ENCODE measurements at regions not wholly inside any gene's neighbourhood (a gene's known extent, or its start where the extent isn't known, plus 50 kb on each side); places are given as distances from the start of the nearest gene placed in this dataset.
A peak's percentile ranks its signal among the peaks of the same experiment; 100 is the strongest.

DNA sequence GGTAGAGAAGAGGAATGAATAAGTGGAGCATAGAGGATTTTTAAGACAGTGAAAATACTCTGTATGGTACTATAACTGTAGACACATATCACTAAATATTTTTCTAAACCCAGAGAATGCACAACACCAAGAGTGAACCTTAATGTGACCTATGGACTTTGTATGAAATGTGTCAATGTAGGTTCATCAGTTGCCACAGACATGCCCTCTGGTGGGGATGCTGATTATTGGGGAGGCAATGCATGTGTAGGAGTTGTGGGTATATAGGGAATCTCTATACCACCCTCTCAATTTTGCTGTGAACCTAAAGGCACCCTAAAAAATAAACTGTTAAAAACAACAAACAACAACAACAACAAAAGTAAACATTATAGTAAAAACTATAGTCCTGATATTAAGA lies 293.7 kb downstream of the RNF144B start:
- Mint-ChIP-seq H3K36me3 (no peaks in the 10 kb centered on the region), H3K27ac (no peak overlapping the region), H3K9me3 (peaks cover 21% of the 10 kb centered on the region), H3K27me3 (ENCODE audit: low read depth) (peaks cover 32% of the 10 kb centered on the region), H3K4me3 (no peak overlapping the region), H3K4me1 (no peaks in the 10 kb centered on the region)
- TF ChIP-seq, protein P1, sequence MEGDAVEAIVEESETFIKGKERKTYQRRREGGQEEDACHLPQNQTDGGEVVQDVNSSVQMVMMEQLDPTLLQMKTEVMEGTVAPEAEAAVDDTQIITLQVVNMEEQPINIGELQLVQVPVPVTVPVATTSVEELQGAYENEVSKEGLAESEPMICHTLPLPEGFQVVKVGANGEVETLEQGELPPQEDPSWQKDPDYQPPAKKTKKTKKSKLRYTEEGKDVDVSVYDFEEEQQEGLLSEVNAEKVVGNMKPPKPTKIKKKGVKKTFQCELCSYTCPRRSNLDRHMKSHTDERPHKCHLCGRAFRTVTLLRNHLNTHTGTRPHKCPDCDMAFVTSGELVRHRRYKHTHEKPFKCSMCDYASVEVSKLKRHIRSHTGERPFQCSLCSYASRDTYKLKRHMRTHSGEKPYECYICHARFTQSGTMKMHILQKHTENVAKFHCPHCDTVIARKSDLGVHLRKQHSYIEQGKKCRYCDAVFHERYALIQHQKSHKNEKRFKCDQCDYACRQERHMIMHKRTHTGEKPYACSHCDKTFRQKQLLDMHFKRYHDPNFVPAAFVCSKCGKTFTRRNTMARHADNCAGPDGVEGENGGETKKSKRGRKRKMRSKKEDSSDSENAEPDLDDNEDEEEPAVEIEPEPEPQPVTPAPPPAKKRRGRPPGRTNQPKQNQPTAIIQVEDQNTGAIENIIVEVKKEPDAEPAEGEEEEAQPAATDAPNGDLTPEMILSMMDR (IDR thresholded peaks at IDR 0.05; ENCODE audit: unreplicated experiment) = no peak
- no peak for DNase-seq (ENCODE audit: low spot score in 2 of 2, unreplicated experiment in 2 of 2)

DNA sequence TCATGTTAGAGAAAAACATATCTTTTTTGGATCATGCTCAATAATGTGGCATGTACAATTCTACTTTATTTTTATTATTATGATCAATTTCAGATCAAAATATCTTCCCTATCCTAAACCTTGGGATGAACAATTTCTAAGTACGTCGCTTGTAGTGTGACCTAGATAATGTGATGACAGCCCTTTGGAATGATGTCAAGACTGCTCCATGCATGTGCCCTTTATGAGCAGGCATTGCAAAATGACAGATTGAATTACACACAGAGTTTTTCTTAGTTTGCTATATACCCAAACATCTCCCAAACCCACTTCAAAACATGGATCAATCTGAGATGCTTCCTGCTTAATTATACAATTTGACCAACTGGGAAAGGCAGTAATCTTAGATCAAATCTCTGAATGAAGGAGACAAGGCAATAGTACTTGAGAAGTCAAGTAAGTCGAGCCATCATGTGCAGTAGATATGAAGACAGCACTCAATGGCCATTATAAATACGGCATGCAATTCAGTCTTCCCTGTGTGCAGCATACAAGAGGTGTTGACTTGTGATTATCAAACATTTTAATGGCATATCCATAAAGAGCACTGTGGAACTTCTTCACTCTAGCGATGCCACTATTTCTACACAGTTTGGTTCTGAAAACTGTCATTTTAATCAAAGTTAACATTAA lies 294.8 kb downstream of the RNF144B start:
- H3K27ac Mint-ChIP-seq = no peak overlapping the region
- no peaks in the 10 kb centered on the region for H3K36me3 Mint-ChIP-seq
- no peaks in the 10 kb centered on the region for H3K4me1 Mint-ChIP-seq

DNA sequence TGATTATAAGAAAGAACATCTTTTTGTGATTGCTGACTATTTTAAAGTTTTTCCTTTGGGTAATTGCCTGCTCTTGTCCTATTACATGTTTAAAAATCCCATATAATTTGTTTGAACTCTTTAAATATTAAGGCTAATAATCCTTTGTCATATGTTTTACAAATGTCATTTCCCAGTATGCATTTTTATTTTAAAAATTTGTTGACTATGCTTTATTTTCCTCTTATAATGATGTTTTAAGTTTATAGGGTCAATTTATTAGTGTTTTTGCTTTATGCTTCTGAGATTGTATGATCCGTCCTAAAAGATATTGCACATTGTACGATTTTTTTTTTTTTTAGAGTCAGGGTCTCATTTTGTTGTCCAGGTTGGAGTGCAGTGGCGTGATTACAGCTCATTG lies 297.2 kb downstream of the RNF144B start:
- Mint-ChIP-seq H3K27ac (no peak overlapping the region), H3K9me3 (peaks cover 10% of the 10 kb centered on the region), H3K36me3 (no peaks in the 10 kb centered on the region), H3K4me3 (no peak overlapping the region), H3K27me3 (ENCODE audit: low read depth) (peaks cover 36% of the 10 kb centered on the region), H3K4me1 (no peaks in the 10 kb centered on the region)
- TF ChIP-seq, protein P1 (IDR thresholded peaks at IDR 0.05; ENCODE audit: unreplicated experiment) = no peak
- DNase-seq (ENCODE audit: low spot score in 2 of 2, unreplicated experiment in 2 of 2) = no peak

More for the DNA sequence above, 294.8 kb downstream of the RNF144B start:
- TF ChIP-seq, protein P1 (IDR thresholded peaks at IDR 0.05; ENCODE audit: unreplicated experiment) = no peak
- peaks cover 21% of the 10 kb centered on the region for H3K9me3 Mint-ChIP-seq
- H3K27me3 Mint-ChIP-seq (ENCODE audit: low read depth) = peaks cover 38% of the 10 kb centered on the region
- no peak overlapping the region for H3K4me3 Mint-ChIP-seq
- DNase-seq (ENCODE audit: low spot score in 2 of 2, unreplicated experiment in 2 of 2) = no peak

DNA sequence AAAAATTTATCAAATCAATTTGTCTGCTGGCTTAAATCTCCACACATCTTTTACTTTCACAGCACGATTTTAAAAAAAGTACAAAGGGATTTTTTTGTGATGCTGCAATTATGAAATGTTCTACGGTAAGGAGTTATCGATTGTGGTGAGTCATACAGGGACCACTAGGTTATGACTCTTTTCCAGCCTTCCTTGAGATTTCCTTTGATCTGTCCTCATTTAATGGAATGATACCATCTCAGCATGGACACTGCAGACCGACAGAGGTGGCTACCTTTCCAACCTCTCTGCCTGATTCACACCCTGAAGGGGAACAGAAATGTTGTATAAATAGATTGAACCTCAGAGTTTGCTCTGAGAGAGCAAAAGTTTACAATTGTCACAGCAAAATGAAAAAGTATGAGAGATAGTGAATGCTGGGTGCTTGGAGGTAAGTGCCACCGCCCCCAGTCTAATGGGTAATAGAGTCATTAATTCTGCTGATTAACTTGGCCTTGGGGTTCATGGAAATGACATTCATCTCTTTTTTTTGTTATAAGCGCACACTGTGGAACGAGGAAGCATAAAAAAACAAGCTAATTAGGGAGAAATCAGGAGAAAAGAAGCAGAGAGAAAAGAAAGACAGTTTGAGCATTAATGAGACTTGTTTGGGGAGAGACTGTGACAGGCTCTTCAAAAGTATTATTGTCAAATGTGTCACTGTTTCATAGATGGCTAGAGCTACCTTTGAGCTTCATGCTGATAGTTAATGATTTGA lies 306.0 kb downstream of the RNF144B start:
- TF ChIP-seq, protein P1 (IDR thresholded peaks at IDR 0.05; ENCODE audit: unreplicated experiment) = no peak
- Mint-ChIP-seq H3K27me3 (ENCODE audit: low read depth) (peaks cover 17% of the 10 kb centered on the region), H3K4me1 (peaks cover 14% of the 10 kb centered on the region), H3K27ac (peak overlapping the region; percentile 26), H3K9me3 (no peaks in the 10 kb centered on the region), H3K36me3 (no peaks in the 10 kb centered on the region), H3K4me3 (no peak overlapping the region)
- no peak for DNase-seq (ENCODE audit: low spot score in 2 of 2, unreplicated experiment in 2 of 2)

DNA sequence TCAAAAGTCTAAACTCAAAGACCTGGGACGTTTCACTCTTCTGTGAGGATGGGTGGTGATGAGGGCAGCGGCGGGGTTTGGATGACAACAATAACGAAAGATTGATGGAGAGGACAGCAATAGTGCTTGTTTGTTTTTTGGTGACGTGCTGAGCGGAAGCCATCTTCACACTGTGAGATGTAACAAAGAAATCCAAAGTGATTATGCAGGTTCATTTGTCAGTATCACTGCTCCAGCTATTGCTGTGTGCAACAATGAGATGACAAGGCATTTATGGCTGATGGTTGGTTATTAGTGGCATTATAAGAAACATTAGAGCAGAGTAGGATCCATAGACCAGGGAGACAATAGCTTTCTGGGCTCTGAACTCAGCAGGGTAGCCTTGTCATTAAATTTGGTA lies 306.7 kb downstream of the RNF144B start:
- Mint-ChIP-seq H3K36me3 (no peaks in the 10 kb centered on the region), H3K27me3 (ENCODE audit: low read depth) (peaks cover 17% of the 10 kb centered on the region), H3K4me1 (peaks cover 14% of the 10 kb centered on the region), H3K4me3 (no peak overlapping the region), H3K9me3 (no peaks in the 10 kb centered on the region), H3K27ac (no peak overlapping the region)
- DNase-seq (ENCODE audit: low spot score in 2 of 2, unreplicated experiment in 2 of 2) = no peak
- TF ChIP-seq, protein P1 (IDR thresholded peaks at IDR 0.05; ENCODE audit: unreplicated experiment) = no peak
